OCI-LY3 (cell line): ENCODE measurements at regions not wholly inside any gene's neighbourhood (a gene's known extent, or its start where the extent isn't known, plus 50 kb on each side); places are given as distances from the start of the nearest gene placed in this dataset.

ENCODE experiments used
- EZH2phosphoT487 ChIP-seq: fragments of 200-600 bp; shearing (Covaris generic); IDR thresholded peaks from 2 replicates; pipeline ENCODE4 v1.6.1; 2018; ENCODE audit warnings: antibody characterized with exemption, mixed run types, low read depth
- TF ChIP-seq, protein P1 (sequence below): fragments of 200-600, 300-600 bp; sonication (generic); IDR thresholded peaks from 2 replicates; pipeline ENCODE4 v1.5.1; 2014; ENCODE audit warnings: antibody characterized with exemption, low read length, low read depth

GRCh38 chr13:58085274-58085673 is 453.7 kb downstream of the PCDH17 start:
- TF ChIP-seq, protein P1, sequence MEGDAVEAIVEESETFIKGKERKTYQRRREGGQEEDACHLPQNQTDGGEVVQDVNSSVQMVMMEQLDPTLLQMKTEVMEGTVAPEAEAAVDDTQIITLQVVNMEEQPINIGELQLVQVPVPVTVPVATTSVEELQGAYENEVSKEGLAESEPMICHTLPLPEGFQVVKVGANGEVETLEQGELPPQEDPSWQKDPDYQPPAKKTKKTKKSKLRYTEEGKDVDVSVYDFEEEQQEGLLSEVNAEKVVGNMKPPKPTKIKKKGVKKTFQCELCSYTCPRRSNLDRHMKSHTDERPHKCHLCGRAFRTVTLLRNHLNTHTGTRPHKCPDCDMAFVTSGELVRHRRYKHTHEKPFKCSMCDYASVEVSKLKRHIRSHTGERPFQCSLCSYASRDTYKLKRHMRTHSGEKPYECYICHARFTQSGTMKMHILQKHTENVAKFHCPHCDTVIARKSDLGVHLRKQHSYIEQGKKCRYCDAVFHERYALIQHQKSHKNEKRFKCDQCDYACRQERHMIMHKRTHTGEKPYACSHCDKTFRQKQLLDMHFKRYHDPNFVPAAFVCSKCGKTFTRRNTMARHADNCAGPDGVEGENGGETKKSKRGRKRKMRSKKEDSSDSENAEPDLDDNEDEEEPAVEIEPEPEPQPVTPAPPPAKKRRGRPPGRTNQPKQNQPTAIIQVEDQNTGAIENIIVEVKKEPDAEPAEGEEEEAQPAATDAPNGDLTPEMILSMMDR: no peak
- no peak for TF ChIP-seq EZH2phosphoT487
